ENCODE measurements at regions not wholly inside any gene's neighbourhood (a gene's known extent, or its start where the extent isn't known, plus 50 kb on each side); places are given as distances from the start of the nearest gene placed in this dataset.

GRCh38 chr12:3980504-3981272, 107.5 kb upstream of the PARP11 start:
- H3K79me2 ChIP-seq (ENCODE audit: insufficient read depth, low read depth), result no peaks in the 10 kb centered on the region

GRCh38 chr12:3977621-3978020, 104.4 kb upstream of the PARP11 start:
- H3K27me3 ChIP-seq (ENCODE audit: insufficient read depth, low read depth), result no peaks in the 10 kb centered on the region
- no peak overlapping the region for H3K9ac ChIP-seq
- no peak overlapping the region for H3K4me3 ChIP-seq (IDR thresholded peaks at IDR 0.05; ENCODE audit: insufficient read depth, low read depth, low read length)
- no peak overlapping the region for H3K4me2 ChIP-seq
- no peak overlapping the region for H2AFZ ChIP-seq (ENCODE audit: low read depth)
- no peaks in the 10 kb centered on the region for H3K79me2 ChIP-seq (ENCODE audit: insufficient read depth, low read depth)
- no peaks in the 10 kb centered on the region for H3K4me1 ChIP-seq (ENCODE audit: low read depth, poor library complexity, severe bottlenecking)
- H3K27ac ChIP-seq, result no peak overlapping the region
- TF ChIP-seq CTCF (conservative IDR thresholded peaks at IDR 0.05; ENCODE audit: low read depth, low read length), result no peak
- H3K36me3 ChIP-seq (ENCODE audit: insufficient read depth), result no peaks in the 10 kb centered on the region
- H4K20me1 ChIP-seq (ENCODE audit: insufficient read depth), result no peaks in the 10 kb centered on the region

More at GRCh38 chr12:3980504-3981272, 107.5 kb upstream of the PARP11 start:
- H3K27me3 ChIP-seq (ENCODE audit: insufficient read depth, low read depth), result no peaks in the 10 kb centered on the region
- no peaks in the 10 kb centered on the region for H3K36me3 ChIP-seq (ENCODE audit: insufficient read depth)
- no peaks in the 10 kb centered on the region for H3K4me1 ChIP-seq (ENCODE audit: low read depth, poor library complexity, severe bottlenecking)
- no peak overlapping the region for H3K27ac ChIP-seq
- H2AFZ ChIP-seq (ENCODE audit: low read depth), result no peak overlapping the region
- H3K4me2 ChIP-seq, result no peak overlapping the region
- H3K9ac ChIP-seq, result no peak overlapping the region
- no peak for TF ChIP-seq CTCF (conservative IDR thresholded peaks at IDR 0.05; ENCODE audit: low read depth, low read length)
- no peak overlapping the region for H3K4me3 ChIP-seq (IDR thresholded peaks at IDR 0.05; ENCODE audit: insufficient read depth, low read depth, low read length)
- H4K20me1 ChIP-seq (ENCODE audit: insufficient read depth), result no peaks in the 10 kb centered on the region

- H3K4me2 ChIP-seq, result no peak overlapping the region
- no peak overlapping the region for H3K4me3 ChIP-seq (IDR thresholded peaks at IDR 0.05; ENCODE audit: insufficient read depth, low read depth, low read length)
- H3K79me2 ChIP-seq (ENCODE audit: insufficient read depth, low read depth), result no peaks in the 10 kb centered on the region
- no peak overlapping the region for H2AFZ ChIP-seq (ENCODE audit: low read depth)
- H3K27ac ChIP-seq, result no peak overlapping the region
- H3K4me1 ChIP-seq (ENCODE audit: low read depth, poor library complexity, severe bottlenecking), result no peaks in the 10 kb centered on the region
- H4K20me1 ChIP-seq (ENCODE audit: insufficient read depth), result no peaks in the 10 kb centered on the region
- no peaks in the 10 kb centered on the region for H3K27me3 ChIP-seq (ENCODE audit: insufficient read depth, low read depth)
- no peak overlapping the region for H3K9ac ChIP-seq
- H3K36me3 ChIP-seq (ENCODE audit: insufficient read depth), result no peaks in the 10 kb centered on the region
- TF ChIP-seq CTCF (conservative IDR thresholded peaks at IDR 0.05; ENCODE audit: low read depth, low read length), result no peak
Measured at GRCh38 chr12:3976351-3976938, 103.2 kb upstream of the PARP11 start.

GRCh38 chr12:3975652-3976051, 102.5 kb upstream of the PARP11 start:
- no peaks in the 10 kb centered on the region for H3K36me3 ChIP-seq (ENCODE audit: insufficient read depth)
- no peaks in the 10 kb centered on the region for H3K79me2 ChIP-seq (ENCODE audit: insufficient read depth, low read depth)
- no peaks in the 10 kb centered on the region for H4K20me1 ChIP-seq (ENCODE audit: insufficient read depth)
- no peak overlapping the region for H3K4me3 ChIP-seq (IDR thresholded peaks at IDR 0.05; ENCODE audit: insufficient read depth, low read depth, low read length)
- TF ChIP-seq CTCF (conservative IDR thresholded peaks at IDR 0.05; ENCODE audit: low read depth, low read length), result no peak
- H3K9ac ChIP-seq, result no peak overlapping the region
- no peak overlapping the region for H3K27ac ChIP-seq
- H3K4me2 ChIP-seq, result no peak overlapping the region
- H3K27me3 ChIP-seq (ENCODE audit: insufficient read depth, low read depth), result no peaks in the 10 kb centered on the region
- H3K4me1 ChIP-seq (ENCODE audit: low read depth, poor library complexity, severe bottlenecking), result no peaks in the 10 kb centered on the region
- no peak overlapping the region for H2AFZ ChIP-seq (ENCODE audit: low read depth)

Measured in KMS-11 (cell line).